GM23338 (cell line): ENCODE measurements at regions not wholly inside any gene's neighbourhood (a gene's known extent, or its start where the extent isn't known, plus 50 kb on each side); places are given as distances from the start of the nearest gene placed in this dataset.

ENCODE experiments used
- ATAC-seq: fragments of 200-7000 bp; cut with Tn5 transposase; 3 replicates; pipeline ENCODE4 v1.9.1; 2020
- DNase-seq: peaks from one replicate; pipeline ENCODE4 v3.0.0-alpha.2; 2015; ENCODE audit warnings: low spot score
- H2AFZ ChIP-seq: fragments of 200-600 bp; sonication (generic); 2 replicates; pipeline ENCODE4 v1.8.0; 2016; ENCODE audit warnings: antibody characterized with exemption, mild to moderate bottlenecking, moderate library complexity
- H3F3A ChIP-seq: fragments of 200-600 bp; sonication (generic); replicated peaks from 2 replicates; pipeline ENCODE4 v1.8.0; 2017; ENCODE audit warnings: antibody characterized with exemption, mixed run types, low read depth
- H3K27ac ChIP-seq: fragments of 200-600 bp; sonication (generic); 2 replicates; pipeline ENCODE4 v1.6.1; 2016; ENCODE audit warnings: low read depth
- H3K27me3 ChIP-seq: fragments of 200-600 bp; sonication (generic); 2 replicates; pipeline ENCODE4 v1.8.0; 2016; ENCODE audit warnings: mild to moderate bottlenecking, mixed run types, moderate library complexity; ENCODE audit not compliant: insufficient read depth
- H3K36me3 ChIP-seq: fragments of 200-600 bp; sonication (generic); 2 replicates; pipeline ENCODE4 v1.8.0; 2016; ENCODE audit warnings: mild to moderate bottlenecking; ENCODE audit not compliant: insufficient read depth
- H3K4me1 ChIP-seq: fragments of 200-600 bp; sonication (generic); 2 replicates; pipeline ENCODE4 v1.8.0; 2016; ENCODE audit warnings: mild to moderate bottlenecking, moderate library complexity; ENCODE audit not compliant: insufficient read depth
- H3K4me2 ChIP-seq: fragments of 200-600 bp; sonication (generic); 2 replicates; pipeline ENCODE4 v1.7.1; 2017; ENCODE audit warnings: mixed run types
- H3K4me3 ChIP-seq: fragments of 200-600 bp; sonication (generic); 2 replicates; pipeline ENCODE4 v1.6.1; 2016; ENCODE audit warnings: mixed run types
- H3K79me2 ChIP-seq: fragments of 200-600 bp; sonication (generic); replicated peaks from 2 replicates; pipeline ENCODE4 v1.8.0; 2017; ENCODE audit warnings: mild to moderate bottlenecking; ENCODE audit not compliant: insufficient read depth
- H3K9me2 ChIP-seq: fragments of 200-600 bp; sonication (generic); 2 replicates; pipeline ENCODE4 v1.8.0; 2017; ENCODE audit not compliant: insufficient read depth
- H4K20me1 ChIP-seq: fragments of 200-600 bp; sonication (generic); replicated peaks from 2 replicates; pipeline ENCODE4 v1.8.0; 2017; ENCODE audit warnings: mild to moderate bottlenecking; ENCODE audit not compliant: insufficient read depth
- H3K27ac Mint-ChIP-seq: 2 replicates; pipeline ENCODE4 v1.8.0; 2020; ENCODE audit warnings: inconsistent platforms, mild to moderate bottlenecking, moderate library complexity, mixed read lengths
- H3K27me3 Mint-ChIP-seq: 3 replicates; pipeline ENCODE4 v1.8.0; 2022; ENCODE audit warnings: low read depth, mild to moderate bottlenecking, moderate library complexity, mixed read lengths, inconsistent platforms; ENCODE audit not compliant: insufficient read depth, poor library complexity
- H3K36me3 Mint-ChIP-seq: 3 replicates; pipeline ENCODE4 v1.8.0; 2021; ENCODE audit warnings: low read depth, mild to moderate bottlenecking, inconsistent platforms, moderate library complexity, mixed read lengths
- H3K4me1 Mint-ChIP-seq: 3 replicates; pipeline ENCODE4 v1.8.0; 2020; ENCODE audit warnings: mild to moderate bottlenecking, inconsistent platforms, mixed read lengths
- H3K4me3 Mint-ChIP-seq: 3 replicates; pipeline ENCODE4 v1.8.0; 2021; ENCODE audit warnings: moderate library complexity, mild to moderate bottlenecking, inconsistent platforms, mixed read lengths
- H3K9me3 Mint-ChIP-seq: 3 replicates; pipeline ENCODE4 v1.8.0; 2020; ENCODE audit warnings: moderate library complexity, mild to moderate bottlenecking, inconsistent platforms, mixed read lengths
- CREB1 ChIP-seq: fragments of 250-450 bp; sonication (Bioruptor Pico); IDR thresholded peaks from 2 replicates; pipeline ENCODE4 v1.5.0; 2020; ENCODE audit warnings: low read depth, mild to moderate bottlenecking, moderate library complexity
- EZH2 ChIP-seq: fragments of 200-600 bp; sonication (generic); IDR thresholded peaks from one replicate; pipeline ENCODE4 v1.8.0; 2017; ENCODE audit warnings: antibody characterized with exemption, mild to moderate bottlenecking, low read depth; ENCODE audit not compliant: unreplicated experiment
- EZH2phosphoT487 ChIP-seq: fragments of 200-600 bp; sonication (generic); IDR thresholded peaks from one replicate; pipeline ENCODE4 v1.8.1; 2018; ENCODE audit warnings: antibody characterized with exemption; ENCODE audit not compliant: unreplicated experiment
- JUNB ChIP-seq: IDR thresholded peaks from one replicate; pipeline ENCODE4 v1.6.1; 2016; ENCODE audit warnings: antibody characterized with exemption; ENCODE audit not compliant: unreplicated experiment
- NANOG ChIP-seq: IDR thresholded peaks from 2 replicates; pipeline ENCODE4 v1.6.1; 2016; ENCODE audit warnings: antibody characterized with exemption, borderline replicate concordance
- POLR2AphosphoS5 ChIP-seq: IDR thresholded peaks from 2 replicates; pipeline ENCODE4 v1.6.1; 2016; ENCODE audit warnings: antibody characterized with exemption, low read depth
- REST ChIP-seq: IDR thresholded peaks from one replicate; pipeline ENCODE4 v1.6.1; 2018; ENCODE audit warnings: antibody characterized with exemption; ENCODE audit not compliant: unreplicated experiment
- STAT1 ChIP-seq: IDR thresholded peaks from one replicate; pipeline ENCODE4 v1.6.1; 2016; ENCODE audit warnings: antibody characterized with exemption; ENCODE audit not compliant: unreplicated experiment
- ZNF114 ChIP-seq: fragments of 250-450 bp; sonication (Bioruptor Pico); IDR thresholded peaks from 2 replicates; pipeline ENCODE4 v1.5.0; 2020; ENCODE audit warnings: mild to moderate bottlenecking, moderate library complexity
- ZNF331 ChIP-seq: fragments of 250-450 bp; sonication (Bioruptor Pico); IDR thresholded peaks from 2 replicates; pipeline ENCODE4 v1.5.0; 2020; ENCODE audit warnings: low read depth, mild to moderate bottlenecking, moderate library complexity
- ZNF462 ChIP-seq: fragments of 250-450 bp; sonication (Bioruptor Pico); IDR thresholded peaks from 2 replicates; pipeline ENCODE4 v1.5.0; 2020; ENCODE audit warnings: mild to moderate bottlenecking, moderate library complexity
- TF ChIP-seq, protein P1 (sequence below): IDR thresholded peaks from 2 replicates; pipeline ENCODE4 v1.6.1; 2016; ENCODE audit warnings: antibody characterized with exemption
- TF ChIP-seq, protein P2 (sequence below), 2 experiments: fragments of 200-600 bp in 1 of 2; sonication (generic) in 1 of 2; conservative IDR thresholded peaks; 2 replicates each; pipeline versions ENCODE4 v1.5.1 to v1.6.1; 2016 to 2017; ENCODE audit warnings: antibody characterized with exemption in 2 of 2, low read depth in 2 of 2, mild to moderate bottlenecking in 2 of 2, moderate library complexity in 1 of 2

DNA sequence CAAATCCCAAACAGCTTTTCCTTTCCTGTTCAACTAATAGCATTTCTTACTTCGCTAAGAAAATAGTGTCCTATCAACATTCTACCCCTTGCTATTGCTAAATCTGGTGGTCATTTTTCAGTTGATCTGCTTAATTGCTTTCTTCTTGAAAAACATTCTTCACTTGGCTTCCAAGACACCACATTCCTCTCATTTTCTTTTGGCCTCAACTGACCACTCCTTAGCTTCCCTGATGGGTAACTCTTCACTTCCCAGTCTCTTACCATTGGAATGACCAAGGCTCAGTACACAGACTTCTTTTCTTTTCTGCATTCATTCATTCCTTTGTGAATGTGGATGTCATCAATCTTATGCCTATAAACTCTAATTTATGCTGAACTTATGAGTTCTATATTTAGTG, 230.8 kb upstream of the CDH2 start:
- ATAC-seq = no peak
- Histone ChIP-seq H3K27ac (no peak overlapping the region), H3K4me3 (no peak overlapping the region), H4K20me1 (no peaks in the 10 kb centered on the region), H3F3A (no peaks in the 10 kb centered on the region), H3K36me3 (no peaks in the 10 kb centered on the region), H3K9me2 (0 out of 2 replicates have a peak, but pooled peaks cover 4% of the 10 kb centered on the region), H3K4me2 (no peak overlapping the region), H3K4me1 (no peaks in the 10 kb centered on the region), H2AFZ (no peak overlapping the region), H3K79me2 (no peaks in the 10 kb centered on the region), H3K27me3 (no peaks in the 10 kb centered on the region)
- TF ChIP-seq JUNB = no peak
- TF ChIP-seq, protein P1, sequence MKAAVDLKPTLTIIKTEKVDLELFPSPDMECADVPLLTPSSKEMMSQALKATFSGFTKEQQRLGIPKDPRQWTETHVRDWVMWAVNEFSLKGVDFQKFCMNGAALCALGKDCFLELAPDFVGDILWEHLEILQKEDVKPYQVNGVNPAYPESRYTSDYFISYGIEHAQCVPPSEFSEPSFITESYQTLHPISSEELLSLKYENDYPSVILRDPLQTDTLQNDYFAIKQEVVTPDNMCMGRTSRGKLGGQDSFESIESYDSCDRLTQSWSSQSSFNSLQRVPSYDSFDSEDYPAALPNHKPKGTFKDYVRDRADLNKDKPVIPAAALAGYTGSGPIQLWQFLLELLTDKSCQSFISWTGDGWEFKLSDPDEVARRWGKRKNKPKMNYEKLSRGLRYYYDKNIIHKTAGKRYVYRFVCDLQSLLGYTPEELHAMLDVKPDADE = no peak
- no peak for TF ChIP-seq ZNF114
- TF ChIP-seq, protein P2, sequence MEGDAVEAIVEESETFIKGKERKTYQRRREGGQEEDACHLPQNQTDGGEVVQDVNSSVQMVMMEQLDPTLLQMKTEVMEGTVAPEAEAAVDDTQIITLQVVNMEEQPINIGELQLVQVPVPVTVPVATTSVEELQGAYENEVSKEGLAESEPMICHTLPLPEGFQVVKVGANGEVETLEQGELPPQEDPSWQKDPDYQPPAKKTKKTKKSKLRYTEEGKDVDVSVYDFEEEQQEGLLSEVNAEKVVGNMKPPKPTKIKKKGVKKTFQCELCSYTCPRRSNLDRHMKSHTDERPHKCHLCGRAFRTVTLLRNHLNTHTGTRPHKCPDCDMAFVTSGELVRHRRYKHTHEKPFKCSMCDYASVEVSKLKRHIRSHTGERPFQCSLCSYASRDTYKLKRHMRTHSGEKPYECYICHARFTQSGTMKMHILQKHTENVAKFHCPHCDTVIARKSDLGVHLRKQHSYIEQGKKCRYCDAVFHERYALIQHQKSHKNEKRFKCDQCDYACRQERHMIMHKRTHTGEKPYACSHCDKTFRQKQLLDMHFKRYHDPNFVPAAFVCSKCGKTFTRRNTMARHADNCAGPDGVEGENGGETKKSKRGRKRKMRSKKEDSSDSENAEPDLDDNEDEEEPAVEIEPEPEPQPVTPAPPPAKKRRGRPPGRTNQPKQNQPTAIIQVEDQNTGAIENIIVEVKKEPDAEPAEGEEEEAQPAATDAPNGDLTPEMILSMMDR (conservative IDR thresholded peaks at IDR 0.05; ENCODE audit: low read depth in 2 of 2) = no peak
- TF ChIP-seq STAT1 = no peak
- TF ChIP-seq REST = no peak
- TF ChIP-seq EZH2 = no peak
- no peak for TF ChIP-seq NANOG
- TF ChIP-seq ZNF462 (CRISPR knock-in tag) = no peak
- no peak for TF ChIP-seq CREB1 (CRISPR knock-in tag)
- no peak for TF ChIP-seq EZH2phosphoT487
- TF ChIP-seq ZNF331 = no peak
- TF ChIP-seq POLR2AphosphoS5 = no peak
- no peak overlapping the region for H3K4me3 Mint-ChIP-seq
- no peaks in the 10 kb centered on the region for H3K36me3 Mint-ChIP-seq
- H3K4me1 Mint-ChIP-seq = no peaks in the 10 kb centered on the region
- DNase-seq = no peak
- no peaks in the 10 kb centered on the region for H3K27me3 Mint-ChIP-seq
- H3K27ac Mint-ChIP-seq = no peak overlapping the region
- H3K9me3 Mint-ChIP-seq = no peaks in the 10 kb centered on the region
